ENCODE measurements at regions not wholly inside any gene's neighbourhood (a gene's known extent, or its start where the extent isn't known, plus 50 kb on each side); places are given as distances from the start of the nearest gene placed in this dataset.

DNA sequence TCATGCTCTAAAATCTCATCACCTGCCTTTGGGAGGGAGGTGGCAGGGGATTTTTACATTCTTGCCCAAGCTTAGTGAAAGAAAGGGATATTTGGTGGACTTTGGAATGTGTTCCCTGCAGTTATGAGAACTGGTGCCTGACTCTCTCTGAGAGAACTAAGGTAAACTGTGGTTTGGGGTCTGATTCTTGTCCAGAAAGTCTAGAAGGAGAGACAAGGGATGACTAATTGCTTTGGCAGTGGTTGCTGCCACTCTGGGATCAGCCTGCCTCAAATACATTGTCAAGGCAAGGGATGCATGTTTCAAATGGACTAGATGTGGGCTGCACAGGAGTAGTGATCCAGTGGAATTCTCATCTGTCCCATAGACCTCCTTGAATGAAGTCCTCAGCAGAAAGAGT is 115.2 kb downstream of the DDIT4L start:
- no TSS peak for BruUV-seq (replicated peaks)
- H3K27me3 ChIP-seq (ENCODE audit: control insufficient read depth in 2 of 2, insufficient read depth in 2 of 2, low read length in 2 of 2), result peaks cover 0 to 2% of the 10 kb centered on the region in 2 experiments
- ChIA-PET CTCF (interaction anchor here (2.2 kb wide), 1 partner anchor 19 kb away, joined by 7 read pairs; no protein-coding TSS in a partner anchor), POLR2A (no interaction called here)
- H2AFZ ChIP-seq (ENCODE audit: low read depth, low read length), result no peak overlapping the region
- H3K36me3 ChIP-seq (ENCODE audit: control insufficient read depth in 2 of 2, extremely low read depth in 1 of 2, insufficient read depth in 2 of 2, low read length in 2 of 2), result no peaks in the 10 kb centered on the region
- H3K9ac ChIP-seq (replicated peaks; ENCODE audit: extremely low read depth, insufficient read depth, low read length), result no peak overlapping the region
- intact Hi-C loops (cut with micrococcal nuclease), result no loop called here
- DNase-seq (ENCODE audit: low read depth, low spot score) (no peak), FAIRE-seq (no peak)
- H3K4me3 ChIP-seq (replicated peaks in 1 of 3; ENCODE audit: insufficient read depth in 1 of 3, low read depth in 1 of 3, low read length in 3 of 3), result no peak overlapping the region
- dilution Hi-C loops (cut with MboI; ENCODE audit: extremely low pct_ligation_motif_present, low sequenced_read_pairs), result no loop called here
- H3K4me1 ChIP-seq (ENCODE audit: control insufficient read depth, extremely low read depth, insufficient read depth, low read length), result no peaks in the 10 kb centered on the region
- no peaks in the 10 kb centered on the region for H3K9me1 ChIP-seq (replicated peaks; ENCODE audit: control insufficient read depth, extremely low read depth, insufficient read depth, low read length)
- TF ChIP-seq, protein P1, sequence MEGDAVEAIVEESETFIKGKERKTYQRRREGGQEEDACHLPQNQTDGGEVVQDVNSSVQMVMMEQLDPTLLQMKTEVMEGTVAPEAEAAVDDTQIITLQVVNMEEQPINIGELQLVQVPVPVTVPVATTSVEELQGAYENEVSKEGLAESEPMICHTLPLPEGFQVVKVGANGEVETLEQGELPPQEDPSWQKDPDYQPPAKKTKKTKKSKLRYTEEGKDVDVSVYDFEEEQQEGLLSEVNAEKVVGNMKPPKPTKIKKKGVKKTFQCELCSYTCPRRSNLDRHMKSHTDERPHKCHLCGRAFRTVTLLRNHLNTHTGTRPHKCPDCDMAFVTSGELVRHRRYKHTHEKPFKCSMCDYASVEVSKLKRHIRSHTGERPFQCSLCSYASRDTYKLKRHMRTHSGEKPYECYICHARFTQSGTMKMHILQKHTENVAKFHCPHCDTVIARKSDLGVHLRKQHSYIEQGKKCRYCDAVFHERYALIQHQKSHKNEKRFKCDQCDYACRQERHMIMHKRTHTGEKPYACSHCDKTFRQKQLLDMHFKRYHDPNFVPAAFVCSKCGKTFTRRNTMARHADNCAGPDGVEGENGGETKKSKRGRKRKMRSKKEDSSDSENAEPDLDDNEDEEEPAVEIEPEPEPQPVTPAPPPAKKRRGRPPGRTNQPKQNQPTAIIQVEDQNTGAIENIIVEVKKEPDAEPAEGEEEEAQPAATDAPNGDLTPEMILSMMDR (IDR thresholded peaks at IDR 0.05; ENCODE audit: extremely low read depth in 1 of 2, insufficient read depth in 1 of 2, low read depth in 1 of 2, low read length in 2 of 2), result no peak
- TF ChIP-seq JUN (IDR thresholded peaks at IDR 0.05; ENCODE audit: borderline replicate concordance, insufficient read depth, insufficient read length, low read depth), result no peak
- TF ChIP-seq FOS (IDR thresholded peaks at IDR 0.05; ENCODE audit: borderline replicate concordance, insufficient read depth, low read length), result no peak
- no peak for TF ChIP-seq POLR2A (IDR thresholded peaks at IDR 0.05; ENCODE audit: low read depth, low read length)
- no peak for TF ChIP-seq EZH2 (IDR thresholded peaks at IDR 0.05; ENCODE audit: borderline replicate concordance, low read depth, low read length, severe bottlenecking)
- H3K79me2 ChIP-seq (ENCODE audit: control insufficient read depth, insufficient read depth, low read length), result no peaks in the 10 kb centered on the region
- no peak overlapping the region for H3K4me2 ChIP-seq (ENCODE audit: insufficient read depth, low read length)
- no peaks in the 10 kb centered on the region for H4K20me1 ChIP-seq (replicated peaks; ENCODE audit: control insufficient read depth, extremely low read depth, insufficient read depth, low read length)
- H3K27ac ChIP-seq (ENCODE audit: insufficient read depth, low read depth, low read length), result no peak overlapping the region
- no peaks in the 10 kb centered on the region for H3K9me3 ChIP-seq (replicated peaks; ENCODE audit: control insufficient read depth, insufficient read depth, low read length)

DNA sequence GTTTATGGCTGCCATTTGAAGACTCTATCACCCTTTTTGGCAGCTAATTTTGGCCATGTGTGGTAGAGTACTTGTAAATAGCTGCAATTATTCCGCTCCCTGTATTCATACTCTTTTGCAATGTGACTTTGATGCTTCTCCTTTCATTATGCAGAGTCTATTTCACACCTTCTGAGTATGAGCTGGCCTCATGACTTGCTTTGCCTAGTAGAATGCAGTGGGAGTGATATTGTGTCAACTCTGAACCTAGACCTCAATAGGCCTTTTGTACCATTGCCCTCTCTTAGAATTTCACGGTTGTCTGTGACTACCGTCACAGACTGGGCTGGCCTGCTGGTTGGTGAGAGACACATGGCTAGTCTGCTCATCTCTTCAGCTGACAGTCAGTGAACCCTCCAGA is 118.8 kb downstream of the DDIT4L start:
- no peak for FAIRE-seq
- POLR2A ChIA-PET, result no interaction called here

More for the DNA sequence above, 118.8 kb downstream of the DDIT4L start:
- no TSS peak for BruUV-seq (replicated peaks)
- intact Hi-C loops (cut with micrococcal nuclease), result no loop called here
- Histone ChIP-seq H4K20me1 (replicated peaks; ENCODE audit: control insufficient read depth, extremely low read depth, insufficient read depth, low read length) (no peaks in the 10 kb centered on the region), H3K27me3 (ENCODE audit: control insufficient read depth in 2 of 2, insufficient read depth in 2 of 2, low read length in 2 of 2) (no peaks in the 10 kb centered on the region), H3K9ac (replicated peaks; ENCODE audit: extremely low read depth, insufficient read depth, low read length) (no peak overlapping the region), H3K4me1 (ENCODE audit: control insufficient read depth, extremely low read depth, insufficient read depth, low read length) (no peaks in the 10 kb centered on the region), H3K9me3 (replicated peaks; ENCODE audit: control insufficient read depth, insufficient read depth, low read length) (no peaks in the 10 kb centered on the region), H3K27ac (ENCODE audit: insufficient read depth, low read depth, low read length) (no peak overlapping the region), H3K36me3 (ENCODE audit: control insufficient read depth in 2 of 2, extremely low read depth in 1 of 2, insufficient read depth in 2 of 2, low read length in 2 of 2) (no peaks in the 10 kb centered on the region), H3K79me2 (ENCODE audit: control insufficient read depth, insufficient read depth, low read length) (no peaks in the 10 kb centered on the region), H2AFZ (ENCODE audit: low read depth, low read length) (no peak overlapping the region), H3K4me2 (ENCODE audit: insufficient read depth, low read length) (no peak overlapping the region), H3K9me1 (replicated peaks; ENCODE audit: control insufficient read depth, extremely low read depth, insufficient read depth, low read length) (no peaks in the 10 kb centered on the region), H3K4me3 (replicated peaks in 1 of 3; ENCODE audit: insufficient read depth in 1 of 3, low read depth in 1 of 3, low read length in 3 of 3) (no peak overlapping the region)
- dilution Hi-C loops (cut with MboI; ENCODE audit: extremely low pct_ligation_motif_present, low sequenced_read_pairs), result no loop called here
- no peak for DNase-seq (ENCODE audit: low read depth, low spot score)
- CTCF ChIA-PET, result no interaction called here
- TF ChIP-seq FOS (IDR thresholded peaks at IDR 0.05; ENCODE audit: borderline replicate concordance, insufficient read depth, low read length) (no peak), JUN (IDR thresholded peaks at IDR 0.05; ENCODE audit: borderline replicate concordance, insufficient read depth, insufficient read length, low read depth) (no peak), EZH2 (IDR thresholded peaks at IDR 0.05; ENCODE audit: borderline replicate concordance, low read depth, low read length, severe bottlenecking) (no peak), POLR2A (IDR thresholded peaks at IDR 0.05; ENCODE audit: low read depth, low read length) (no peak), POLR2AphosphoS5 (IDR thresholded peaks at IDR 0.05; ENCODE audit: insufficient read depth, low read depth, low read length) (no peak), GATA2 (IDR thresholded peaks at IDR 0.05; ENCODE audit: insufficient read depth, insufficient read length, low read depth, low read length) (no peak), MYC (IDR thresholded peaks at IDR 0.05; ENCODE audit: low read depth, low read length) (no peak)
- TF ChIP-seq, protein P1 (IDR thresholded peaks at IDR 0.05; ENCODE audit: extremely low read depth in 1 of 2, insufficient read depth in 1 of 2, low read depth in 1 of 2, low read length in 2 of 2), result no peak
- TF ChIP-seq, protein P2, sequence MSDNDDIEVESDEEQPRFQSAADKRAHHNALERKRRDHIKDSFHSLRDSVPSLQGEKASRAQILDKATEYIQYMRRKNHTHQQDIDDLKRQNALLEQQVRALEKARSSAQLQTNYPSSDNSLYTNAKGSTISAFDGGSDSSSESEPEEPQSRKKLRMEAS (IDR thresholded peaks at IDR 0.05; ENCODE audit: insufficient read depth, insufficient read length), result no peak
